Activated B cell treated with CpG ODN at 0.5 μM for 24 hours (primary cell): ENCODE measurements at regions not wholly inside any gene's neighbourhood (a gene's known extent, or its start where the extent isn't known, plus 50 kb on each side); places are given as distances from the start of the nearest gene placed in this dataset.

ENCODE experiments used
- ATAC-seq: fragments of 200-7000 bp; cut with Tn5 transposase; one replicate; pipeline ENCODE4 v1.10.0; 2021; ENCODE audit warnings: low read depth, mild to moderate bottlenecking, moderate library complexity
- CTCF ChIA-PET: fragments of 350-600 bp; sonication (Branson Sonifier 250); formaldehyde crosslinking; loops from one replicate; lab custom pipeline; 2021; ENCODE audit warnings: antibody characterized with exemption; lab: Charles Lee
- POLR2A ChIA-PET: fragments of 350-600 bp; sonication (Branson Sonifier 250); formaldehyde crosslinking; loops from one replicate; lab custom pipeline; 2021; ENCODE audit warnings: antibody characterized with exemption; lab: Charles Lee
- DNase-seq: peaks from one replicate; pipeline ENCODE4 v3.0.0; 2022
- H3K27ac Mint-ChIP-seq: one replicate; pipeline ENCODE4 v1.8.0; 2020; ENCODE audit warnings: mixed read lengths
- H3K27me3 Mint-ChIP-seq: one replicate; pipeline ENCODE4 v1.8.0; 2021; ENCODE audit warnings: mixed read lengths
- H3K36me3 Mint-ChIP-seq: one replicate; pipeline ENCODE4 v1.8.0; 2021; ENCODE audit warnings: low read depth, mixed read lengths
- H3K4me1 Mint-ChIP-seq: one replicate; pipeline ENCODE4 v1.8.0; 2021; ENCODE audit warnings: mixed read lengths
- H3K4me3 Mint-ChIP-seq: one replicate; pipeline ENCODE4 v1.8.0; 2020; ENCODE audit warnings: mild to moderate bottlenecking, mixed read lengths
- H3K9me3 Mint-ChIP-seq: one replicate; pipeline ENCODE4 v1.8.0; 2020; ENCODE audit warnings: mixed read lengths
- CTCF ChIP-seq: fragments of 200-600 bp; IDR thresholded peaks from one replicate; pipeline ENCODE4 v1.8.0; 2022; ENCODE audit warnings: antibody characterized with exemption, mild to moderate bottlenecking
- intact Hi-C: fragments of 100-400 bp; cut with micrococcal nuclease; formaldehyde crosslinking; loops from one replicate; pipeline ENCODE4 v1.15.1; 2024

GRCh38 chr15:69983696-69984265 lies 113.9 kb downstream of the TLE3 start:
- DNase-seq (no peak), ATAC-seq (no peak)
- intact Hi-C loops, result no loop called here
- Mint-ChIP-seq H3K4me3 (no peak overlapping the region), H3K27me3 (peaks cover 6% of the 10 kb centered on the region), H3K4me1 (peaks cover 51% of the 10 kb centered on the region), H3K9me3 (no peaks in the 10 kb centered on the region), H3K27ac (no peak overlapping the region), H3K36me3 (no peaks in the 10 kb centered on the region)
- POLR2A ChIA-PET, result no interaction called here
- CTCF ChIA-PET, result interaction anchor here (1.2 kb wide), 1 partner anchor 114 kb away, joined by 4 read pairs; the partner anchor contains the start of gene TLE3
- TF ChIP-seq CTCF, result no peak

GRCh38 chr15:69987492-69988489 lies 109.9 kb downstream of the TLE3 start:
- CTCF ChIA-PET, result no interaction called here
- intact Hi-C loops, result no loop called here
- DNase-seq (no peak), ATAC-seq (no peak)
- H3K27me3 Mint-ChIP-seq, result peaks cover 6% of the 10 kb centered on the region
- no peak overlapping the region for H3K4me3 Mint-ChIP-seq
- H3K4me1 Mint-ChIP-seq, result peaks cover 31% of the 10 kb centered on the region
- POLR2A ChIA-PET, result no interaction called here
- H3K9me3 Mint-ChIP-seq, result no peaks in the 10 kb centered on the region
- no peaks in the 10 kb centered on the region for H3K36me3 Mint-ChIP-seq
- no peak for TF ChIP-seq CTCF
- no peak overlapping the region for H3K27ac Mint-ChIP-seq

DNA sequence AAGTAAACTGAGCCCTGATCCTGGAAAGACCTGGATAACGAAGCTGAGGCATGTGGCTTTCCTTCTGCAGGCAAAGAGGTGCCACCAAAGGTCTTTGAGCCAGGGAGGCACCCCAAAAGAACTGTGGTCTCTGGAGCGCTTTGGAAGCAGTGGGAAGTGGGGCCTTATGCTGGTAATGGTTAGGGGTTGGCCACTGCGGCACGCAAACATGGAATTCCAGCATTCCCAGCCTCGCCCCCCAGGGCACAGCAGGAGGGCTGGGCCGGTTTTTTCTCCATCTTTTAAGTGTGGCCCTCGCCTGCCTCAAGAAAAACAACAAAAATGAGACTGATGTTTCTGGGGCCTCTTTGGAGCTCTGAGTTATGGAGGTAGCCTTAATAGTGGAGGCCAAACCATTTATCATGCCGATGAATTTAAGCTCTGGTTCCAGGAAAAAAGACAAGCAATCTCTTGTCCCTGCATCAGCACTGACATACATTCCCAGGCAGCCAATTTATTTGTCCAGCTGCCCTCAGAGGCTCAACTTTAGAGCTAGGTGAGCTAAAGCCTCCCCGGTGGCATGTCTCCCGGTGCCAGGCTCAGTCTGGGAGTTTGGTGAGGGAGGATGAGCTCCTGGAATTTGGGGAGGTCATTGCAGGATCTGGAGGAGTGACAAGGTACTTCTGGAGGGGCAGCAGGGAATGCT lies 109.0 kb downstream of the TLE3 start:
- DNase-seq (no peak), ATAC-seq (no peak)
- Mint-ChIP-seq H3K9me3 (no peaks in the 10 kb centered on the region), H3K4me3 (no peak overlapping the region), H3K4me1 (peaks cover 34% of the 10 kb centered on the region), H3K36me3 (no peaks in the 10 kb centered on the region), H3K27ac (no peak overlapping the region), H3K27me3 (peaks cover 6% of the 10 kb centered on the region)
- no peak for TF ChIP-seq CTCF
- ChIA-PET POLR2A (no interaction called here), CTCF (no interaction called here)
- intact Hi-C loops, result no loop called here

GRCh38 chr15:69990566-69991421 lies 106.9 kb downstream of the TLE3 start:
- peaks cover 55% of the 10 kb centered on the region for H3K4me1 Mint-ChIP-seq

More at GRCh38 chr15:69990566-69991421, 106.9 kb downstream of the TLE3 start:
- no peak for TF ChIP-seq CTCF
- Mint-ChIP-seq H3K36me3 (no peaks in the 10 kb centered on the region), H3K4me3 (no peak overlapping the region), H3K27ac (no peak overlapping the region), H3K9me3 (peaks cover 3% of the 10 kb centered on the region), H3K27me3 (peaks cover 3% of the 10 kb centered on the region)
- ChIA-PET POLR2A (interaction anchor here (0.8 to 1.3 kb wide), 2 partner anchors 10 to 22 kb away, joined by 3 read pairs; no protein-coding TSS in a partner anchor), CTCF (no interaction called here)
- intact Hi-C loops, result no loop called here
- ATAC-seq, result no peak
- DNase-seq, result no peak
